ENCODE measurements at regions not wholly inside any gene's neighbourhood (a gene's known extent, or its start where the extent isn't known, plus 50 kb on each side); places are given as distances from the start of the nearest gene placed in this dataset.
"Not testable (repeated sequence)": the region's sequence is repeated elsewhere in the genome, so short reads cannot be mapped to it uniquely, and the experiment has no call there.

GRCh38 chr10:9554321-9554720, 1463.4 kb upstream of the CELF2 start:
- 15 to 20% methylated on average over 1 of the region's 1 CpG for WGBS, 2 donors
- H3K27ac ChIP-seq (ENCODE audit: low read depth in 2 of 2, low read length in 1 of 2): no peak overlapping the region
- H3K9me3 ChIP-seq (ENCODE audit: control insufficient read depth in 2 of 2, insufficient read depth in 1 of 2, low read depth in 1 of 2, low read length in 1 of 2): no peaks in the 10 kb centered on the region
- no peak overlapping the region for H3K4me3 ChIP-seq (ENCODE audit: low read depth in 1 of 2, low read length in 2 of 2)
- no peaks in the 10 kb centered on the region for H3K36me3 ChIP-seq (ENCODE audit: control insufficient read depth in 2 of 2, insufficient read depth in 2 of 2, low read length in 1 of 2)
- no peaks in the 10 kb centered on the region for H3K27me3 ChIP-seq (ENCODE audit: control insufficient read depth in 1 of 2, insufficient read depth in 2 of 2, low read length in 2 of 2)
- H3K4me1 ChIP-seq (ENCODE audit: control insufficient read depth in 2 of 2, insufficient read depth in 2 of 2, low read length in 1 of 2): no peaks in the 10 kb centered on the region

- Histone ChIP-seq H3K9me3 (ENCODE audit: control insufficient read depth in 2 of 2, insufficient read depth in 1 of 2, low read depth in 1 of 2, low read length in 1 of 2) (no peaks in the 10 kb centered on the region), H3K4me1 (ENCODE audit: control insufficient read depth in 2 of 2, insufficient read depth in 2 of 2, low read length in 1 of 2) (no peaks in the 10 kb centered on the region), H3K36me3 (ENCODE audit: control insufficient read depth in 2 of 2, insufficient read depth in 2 of 2, low read length in 1 of 2) (no peaks in the 10 kb centered on the region), H3K4me3 (ENCODE audit: low read depth in 1 of 2, low read length in 2 of 2) (no peak overlapping the region), H3K27me3 (ENCODE audit: control insufficient read depth in 1 of 2, insufficient read depth in 2 of 2, low read length in 2 of 2) (no peaks in the 10 kb centered on the region), H3K27ac (ENCODE audit: low read depth in 2 of 2, low read length in 1 of 2) (no peak overlapping the region)
- 51 to 52% methylated on average over 3 of the region's 3 CpGs for WGBS, 2 donors
Measured at GRCh38 chr10:9560976-9561375, 1456.7 kb upstream of the CELF2 start.

DNA sequence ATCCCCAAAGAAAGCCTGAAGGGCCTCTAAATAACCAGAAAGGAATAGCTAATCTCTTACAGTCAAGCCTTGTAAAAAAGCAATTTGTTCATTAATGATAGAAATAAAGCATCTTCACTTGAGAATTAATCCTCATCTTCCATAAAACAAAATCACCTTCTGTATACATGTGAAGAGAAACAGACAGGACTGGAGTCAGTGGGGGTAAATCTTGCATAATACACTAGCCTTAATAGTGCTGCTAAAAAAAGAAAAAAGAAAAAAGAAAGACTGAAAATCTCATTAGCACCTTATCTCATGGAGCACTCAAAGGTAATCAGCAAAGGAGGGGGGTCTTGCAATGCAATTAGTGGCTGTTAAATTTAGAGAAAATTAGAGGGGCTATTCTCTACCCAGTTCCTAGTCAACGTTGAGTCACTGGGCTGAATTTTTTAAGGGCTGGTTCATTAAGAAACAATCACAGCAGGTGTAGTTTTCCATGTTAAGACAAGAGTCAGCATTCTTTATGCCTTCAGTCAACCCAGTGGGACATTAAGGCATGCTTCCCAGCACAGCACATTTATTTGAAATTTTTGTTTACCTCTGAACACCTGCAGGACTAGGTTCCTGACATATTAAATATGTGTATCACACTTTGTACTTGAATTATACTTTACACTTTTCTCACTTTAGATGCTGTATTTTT, 1455.7 kb upstream of the CELF2 start:
- WGBS, 2 donors: 15 to 18% methylated on average over 1 of the region's 1 CpG
- Histone ChIP-seq H3K4me3 (ENCODE audit: low read depth in 1 of 2, low read length in 2 of 2) (no peak overlapping the region), H3K27me3 (ENCODE audit: control insufficient read depth in 1 of 2, insufficient read depth in 2 of 2, low read length in 2 of 2) (no peaks in the 10 kb centered on the region), H3K36me3 (ENCODE audit: control insufficient read depth in 2 of 2, insufficient read depth in 2 of 2, low read length in 1 of 2) (no peaks in the 10 kb centered on the region), H3K9me3 (ENCODE audit: control insufficient read depth in 2 of 2, insufficient read depth in 1 of 2, low read depth in 1 of 2, low read length in 1 of 2) (no peaks in the 10 kb centered on the region), H3K4me1 (ENCODE audit: control insufficient read depth in 2 of 2, insufficient read depth in 2 of 2, low read length in 1 of 2) (no peaks in the 10 kb centered on the region), H3K27ac (ENCODE audit: low read depth in 2 of 2, low read length in 1 of 2) (no peak overlapping the region)

GRCh38 chr10:9577746-9578145, 1439.9 kb upstream of the CELF2 start:
- 45 to 50% methylated on average over 1 of the region's 1 CpG for WGBS, 2 donors
- no peaks in the 10 kb centered on the region for H3K9me3 ChIP-seq (ENCODE audit: control insufficient read depth in 2 of 2, insufficient read depth in 1 of 2, low read depth in 1 of 2, low read length in 1 of 2)
- H3K27ac ChIP-seq (ENCODE audit: low read depth in 2 of 2, low read length in 1 of 2): no peak overlapping the region
- H3K36me3 ChIP-seq (ENCODE audit: control insufficient read depth in 2 of 2, insufficient read depth in 2 of 2, low read length in 1 of 2): no peaks in the 10 kb centered on the region
- H3K27me3 ChIP-seq (ENCODE audit: control insufficient read depth in 1 of 2, insufficient read depth in 2 of 2, low read length in 2 of 2): no peaks in the 10 kb centered on the region
- H3K4me1 ChIP-seq (ENCODE audit: control insufficient read depth in 2 of 2, insufficient read depth in 2 of 2, low read length in 1 of 2): no peaks in the 10 kb centered on the region
- no peak overlapping the region for H3K4me3 ChIP-seq (ENCODE audit: low read depth in 1 of 2, low read length in 2 of 2)

GRCh38 chr10:9579110-9579705, 1438.5 kb upstream of the CELF2 start:
- H3K36me3 ChIP-seq (ENCODE audit: control insufficient read depth in 2 of 2, insufficient read depth in 2 of 2, low read length in 1 of 2): no peaks in the 10 kb centered on the region
- no peaks in the 10 kb centered on the region for H3K4me1 ChIP-seq (ENCODE audit: control insufficient read depth in 2 of 2, insufficient read depth in 2 of 2, low read length in 1 of 2)
- H3K9me3 ChIP-seq (ENCODE audit: control insufficient read depth in 2 of 2, insufficient read depth in 1 of 2, low read depth in 1 of 2, low read length in 1 of 2): no peaks in the 10 kb centered on the region
- WGBS, 2 donors: 55 to 76% methylated on average over 3 of the region's 3 CpGs
- no peak overlapping the region for H3K4me3 ChIP-seq (ENCODE audit: low read depth in 1 of 2, low read length in 2 of 2)
- H3K27me3 ChIP-seq (ENCODE audit: control insufficient read depth in 1 of 2, insufficient read depth in 2 of 2, low read length in 2 of 2): no peaks in the 10 kb centered on the region
- no peak overlapping the region for H3K27ac ChIP-seq (ENCODE audit: low read depth in 2 of 2, low read length in 1 of 2)

DNA sequence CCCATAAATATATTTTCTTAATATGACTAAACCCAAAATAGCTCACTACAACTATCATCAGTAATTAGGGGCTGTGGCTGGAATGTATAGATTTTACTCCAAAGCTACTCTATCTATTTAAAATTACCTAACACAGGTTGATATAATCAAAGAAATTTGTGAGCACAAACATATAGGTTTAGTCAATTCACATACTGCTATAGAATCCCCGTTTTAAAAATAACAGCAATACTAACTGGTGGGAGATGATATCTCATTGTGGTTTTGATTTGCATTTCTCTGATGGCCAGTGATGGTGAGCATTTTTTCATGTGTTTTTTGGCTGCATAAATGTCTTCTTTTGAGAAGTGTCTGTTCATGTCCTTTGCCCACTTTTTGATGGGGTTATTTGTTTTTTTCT, 1434.9 kb upstream of the CELF2 start:
- H3K4me3 ChIP-seq (ENCODE audit: low read depth in 1 of 2, low read length in 2 of 2); H3K4me1 ChIP-seq (ENCODE audit: control insufficient read depth in 2 of 2, insufficient read depth in 2 of 2, low read length in 1 of 2): not testable (repeated sequence)
- 64 to 80% methylated on average over 1 of the region's 1 CpG for WGBS, 2 donors

DNA sequence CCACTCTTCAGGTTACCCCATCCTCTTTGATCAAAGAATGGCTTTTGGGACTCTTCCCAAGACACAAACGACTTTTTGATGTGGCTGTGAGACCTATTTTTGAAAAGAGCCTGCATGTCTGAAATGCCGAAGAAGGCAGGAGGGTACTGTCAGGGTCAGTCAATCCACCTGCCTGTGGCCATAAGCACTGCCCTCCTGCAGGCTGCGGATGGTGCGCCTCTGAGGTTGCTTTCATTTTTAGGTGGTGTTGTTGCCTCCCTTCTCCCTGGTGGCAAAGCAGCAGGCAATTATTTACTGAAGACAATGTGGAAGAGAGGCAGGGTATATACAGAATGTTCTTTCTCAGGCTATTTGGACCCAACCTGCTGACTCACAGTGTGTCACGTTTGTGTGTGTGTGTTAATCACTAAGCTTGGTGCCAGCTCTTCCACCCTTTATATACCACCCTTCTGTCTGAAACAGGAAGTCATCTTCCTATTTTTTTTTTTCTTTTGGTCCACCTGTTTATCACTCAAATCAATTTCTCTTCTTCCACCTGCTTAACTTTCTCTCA, 1421.2 kb upstream of the CELF2 start:
- H3K27ac ChIP-seq (ENCODE audit: low read depth in 2 of 2, low read length in 1 of 2): no peak overlapping the region
- no peaks in the 10 kb centered on the region for H3K4me1 ChIP-seq (ENCODE audit: control insufficient read depth in 2 of 2, insufficient read depth in 2 of 2, low read length in 1 of 2)
- no peaks in the 10 kb centered on the region for H3K9me3 ChIP-seq (ENCODE audit: control insufficient read depth in 2 of 2, insufficient read depth in 1 of 2, low read depth in 1 of 2, low read length in 1 of 2)
- no peak overlapping the region for H3K4me3 ChIP-seq (ENCODE audit: low read depth in 1 of 2, low read length in 2 of 2)
- no peaks in the 10 kb centered on the region for H3K36me3 ChIP-seq (ENCODE audit: control insufficient read depth in 2 of 2, insufficient read depth in 2 of 2, low read length in 1 of 2)
- H3K27me3 ChIP-seq (ENCODE audit: control insufficient read depth in 1 of 2, insufficient read depth in 2 of 2, low read length in 2 of 2): no peaks in the 10 kb centered on the region
- WGBS, 2 donors: 63 to 69% methylated on average over 5 of the region's 5 CpGs

More for the DNA sequence above, 1434.9 kb upstream of the CELF2 start:
- not testable (repeated sequence) for H3K36me3 ChIP-seq (ENCODE audit: control insufficient read depth in 2 of 2, insufficient read depth in 2 of 2, low read length in 1 of 2); H3K9me3 ChIP-seq (ENCODE audit: control insufficient read depth in 2 of 2, insufficient read depth in 1 of 2, low read depth in 1 of 2, low read length in 1 of 2); H3K27ac ChIP-seq (ENCODE audit: low read depth in 2 of 2, low read length in 1 of 2); H3K27me3 ChIP-seq (ENCODE audit: control insufficient read depth in 1 of 2, insufficient read depth in 2 of 2, low read length in 2 of 2)

- Histone ChIP-seq H3K4me1 (ENCODE audit: control insufficient read depth in 2 of 2, insufficient read depth in 2 of 2, low read length in 1 of 2) (no peaks in the 10 kb centered on the region), H3K27ac (ENCODE audit: low read depth in 2 of 2, low read length in 1 of 2) (no peak overlapping the region), H3K4me3 (ENCODE audit: low read depth in 1 of 2, low read length in 2 of 2) (no peak overlapping the region), H3K27me3 (ENCODE audit: control insufficient read depth in 1 of 2, insufficient read depth in 2 of 2, low read length in 2 of 2) (no peaks in the 10 kb centered on the region), H3K36me3 (ENCODE audit: control insufficient read depth in 2 of 2, insufficient read depth in 2 of 2, low read length in 1 of 2) (no peaks in the 10 kb centered on the region), H3K9me3 (ENCODE audit: control insufficient read depth in 2 of 2, insufficient read depth in 1 of 2, low read depth in 1 of 2, low read length in 1 of 2) (no peaks in the 10 kb centered on the region)
- 74% methylated on average over 9 of the region's 9 CpGs for WGBS, 2 donors
Measured at GRCh38 chr10:9602998-9603397, 1414.7 kb upstream of the CELF2 start.

DNA sequence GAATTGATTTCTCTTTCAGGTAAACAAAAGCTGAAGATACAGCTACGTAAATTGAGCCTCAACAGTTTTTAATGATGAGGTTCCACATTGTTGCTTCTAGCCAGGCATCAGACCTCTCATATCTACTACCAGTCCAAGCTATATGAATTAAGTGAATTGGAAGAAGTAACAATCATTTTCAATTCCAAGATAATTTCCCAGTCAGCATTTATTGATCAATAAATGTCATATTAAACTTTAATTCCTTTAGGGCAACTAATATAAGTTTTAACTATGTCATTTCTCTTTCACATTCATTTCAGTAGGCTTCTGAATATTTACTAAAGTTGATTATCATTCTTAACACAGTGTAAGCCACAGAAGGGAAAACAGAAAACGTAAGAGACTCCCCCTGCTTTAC, 1413.7 kb upstream of the CELF2 start:
- no peaks in the 10 kb centered on the region for H3K4me1 ChIP-seq (ENCODE audit: control insufficient read depth in 2 of 2, insufficient read depth in 2 of 2, low read length in 1 of 2)
- H3K36me3 ChIP-seq (ENCODE audit: control insufficient read depth in 2 of 2, insufficient read depth in 2 of 2, low read length in 1 of 2): no peaks in the 10 kb centered on the region
- no peak overlapping the region for H3K27ac ChIP-seq (ENCODE audit: low read depth in 2 of 2, low read length in 1 of 2)
- H3K9me3 ChIP-seq (ENCODE audit: control insufficient read depth in 2 of 2, insufficient read depth in 1 of 2, low read depth in 1 of 2, low read length in 1 of 2): no peaks in the 10 kb centered on the region
- 64 to 65% methylated on average over 2 of the region's 2 CpGs for WGBS, 2 donors
- H3K27me3 ChIP-seq (ENCODE audit: control insufficient read depth in 1 of 2, insufficient read depth in 2 of 2, low read length in 2 of 2): no peaks in the 10 kb centered on the region
- H3K4me3 ChIP-seq (ENCODE audit: low read depth in 1 of 2, low read length in 2 of 2): no peak overlapping the region

DNA sequence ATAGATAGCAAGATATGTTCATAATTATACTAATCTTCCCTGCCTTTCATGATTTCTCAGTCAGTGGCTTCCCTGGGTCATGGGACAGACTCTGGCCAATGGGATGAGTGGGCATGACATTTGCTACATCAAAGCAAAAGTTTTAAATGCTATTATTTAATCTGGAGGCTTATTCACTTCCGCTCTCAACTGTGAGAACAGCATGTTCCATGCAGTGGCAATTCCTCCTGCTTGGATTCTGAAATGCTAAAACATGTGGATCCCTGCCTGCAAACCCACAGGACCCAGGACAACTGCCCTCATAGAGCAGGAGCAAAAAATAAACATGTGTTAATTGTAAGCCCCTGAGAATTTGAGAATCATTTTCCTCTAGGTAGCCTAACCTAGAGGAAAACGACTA, 1412.4 kb upstream of the CELF2 start:
- no peaks in the 10 kb centered on the region for H3K27me3 ChIP-seq (ENCODE audit: control insufficient read depth in 1 of 2, insufficient read depth in 2 of 2, low read length in 2 of 2)
- H3K36me3 ChIP-seq (ENCODE audit: control insufficient read depth in 2 of 2, insufficient read depth in 2 of 2, low read length in 1 of 2): no peaks in the 10 kb centered on the region
- no peak overlapping the region for H3K27ac ChIP-seq (ENCODE audit: low read depth in 2 of 2, low read length in 1 of 2)
- 68 to 73% methylated on average over 2 of the region's 2 CpGs for WGBS, 2 donors
- H3K9me3 ChIP-seq (ENCODE audit: control insufficient read depth in 2 of 2, insufficient read depth in 1 of 2, low read depth in 1 of 2, low read length in 1 of 2): no peaks in the 10 kb centered on the region
- H3K4me1 ChIP-seq (ENCODE audit: control insufficient read depth in 2 of 2, insufficient read depth in 2 of 2, low read length in 1 of 2): no peaks in the 10 kb centered on the region
- H3K4me3 ChIP-seq (ENCODE audit: low read depth in 1 of 2, low read length in 2 of 2): no peak overlapping the region

Measured in esophagus (tissue), 2 donors.